Upper lobe of left lung (tissue), 6 donors: ENCODE measurements at regions not wholly inside any gene's neighbourhood (a gene's known extent, or its start where the extent isn't known, plus 50 kb on each side); places are given as distances from the start of the nearest gene placed in this dataset.
A peak's percentile ranks its signal among the peaks of the same experiment; 100 is the strongest.

Experiments used
- ATAC-seq, 2 donors: fragments of 200-7000 bp; cut with Tn5 transposase; one replicate each; pipeline ENCODE4 v1.9.1; 2022; ENCODE audit warnings: mild to moderate bottlenecking in 2 of 2, moderate library complexity in 2 of 2; ENCODE audit not compliant: low FRiP score in 2 of 2
- DNase-seq, 2 donors: peaks; one replicate each; pipeline ENCODE4 v3.0.0-alpha.2; 2019 to 2020
- H3K27ac ChIP-seq, 4 donors: fragments of 200-600 bp; sonication (generic); one replicate each; pipeline ENCODE4 v1.5.1; 2016 to 2019
- H3K27me3 ChIP-seq, 4 donors: fragments of 200-600 bp; sonication (generic); one replicate each; pipeline ENCODE4 v1.5.1; 2017 to 2019
- H3K36me3 ChIP-seq, 4 donors: fragments of 200-600 bp; sonication (generic); one replicate each; pipeline ENCODE4 v1.5.1; 2016 to 2019
- H3K4me1 ChIP-seq, 4 donors: fragments of 200-600 bp; sonication (generic); one replicate each; pipeline ENCODE4 v1.5.1; 2018 to 2019
- H3K4me3 ChIP-seq, 4 donors: fragments of 200-600 bp; sonication (generic); one replicate each; pipeline ENCODE4 v1.5.1; 2017 to 2019; ENCODE audit warnings: mild to moderate bottlenecking in 2 of 4, moderate library complexity in 1 of 4
- H3K9me3 ChIP-seq, 4 donors: fragments of 200-600 bp; sonication (generic); one replicate each; pipeline ENCODE4 v1.5.1; 2018 to 2019
- CTCF ChIP-seq, 6 experiments: fragments of 450-650 bp in 4 of 6; fragments of 200-600 bp in 2 of 6; sonication (generic) in 2 of 6; IDR thresholded peaks; one replicate each; pipeline ENCODE4 v1.5.1; 2016 to 2019; ENCODE audit warnings: antibody characterized with exemption in 6 of 6
- EP300 ChIP-seq, 4 donors: sonication (generic); formaldehyde crosslinking; IDR thresholded peaks; one replicate each; pipeline ENCODE4 v1.5.1; 2017; ENCODE audit warnings: antibody characterized with exemption in 4 of 4, control low read depth in 2 of 4
- POLR2A ChIP-seq, 4 donors: fragments of 450-650 bp; IDR thresholded peaks; one replicate each; pipeline ENCODE4 v1.5.1; 2016 to 2017; ENCODE audit warnings: antibody characterized with exemption in 4 of 4, mild to moderate bottlenecking in 2 of 4
- POLR2AphosphoS5 ChIP-seq, 2 donors: sonication (generic); formaldehyde crosslinking; IDR thresholded peaks; one replicate each; pipeline ENCODE4 v1.5.1; 2017; ENCODE audit warnings: antibody characterized with exemption in 2 of 2
- WGBS, 2 donors: methylation state at CpG; one replicate each; pipeline ENCODE4 v1.1.5; 2017 to 2018; 5-methylcytosine and 5-hydroxymethylcytosine counted together
- donor health status: DM: no; HTN: no; CAD: no; lungs with moderate emphysema.
- donor health status: DM: no; HTN: yes; CAD: no; lungs with severe emphysema.

DNA sequence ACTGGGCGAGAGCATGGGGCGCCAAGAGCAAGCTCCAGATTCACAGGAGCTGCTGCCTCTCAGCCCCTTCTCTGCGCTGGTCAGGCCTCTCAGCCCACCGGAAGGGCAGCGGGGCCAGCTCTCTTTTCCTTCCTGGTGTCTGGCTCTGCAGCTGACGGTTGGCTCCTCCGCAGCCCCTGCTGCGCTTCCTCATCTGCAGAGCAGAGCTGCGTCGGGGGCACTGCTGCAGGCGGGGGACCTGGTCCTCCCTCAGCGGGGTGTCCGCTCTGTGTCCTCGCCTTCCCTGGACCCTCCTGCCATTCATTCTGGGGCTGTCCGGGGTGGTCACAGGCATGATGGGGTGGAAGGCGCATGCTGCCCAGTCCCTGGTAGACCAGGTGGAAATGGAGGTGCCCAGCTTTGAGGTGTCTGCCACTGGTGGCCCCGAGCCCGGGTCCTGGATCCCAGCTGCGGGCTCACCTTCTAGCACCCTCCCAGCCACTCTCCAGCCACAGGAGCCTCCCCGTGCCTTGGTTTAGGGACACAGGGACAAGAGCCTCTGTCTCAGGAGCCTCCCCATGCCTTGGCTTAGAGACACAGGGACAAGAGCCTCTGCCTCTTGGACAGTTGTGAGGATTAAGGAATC is 84.8 kb downstream of the IRF8 start:
- no peak overlapping the region for H3K27ac ChIP-seq
- no peak overlapping the region for H3K4me3 ChIP-seq
- H3K27me3 ChIP-seq, result no peaks in the 10 kb centered on the region
- no peaks in the 10 kb centered on the region for H3K36me3 ChIP-seq
- WGBS, 2 donors, result 66% methylated on average over 20 of the region's 20 CpGs; no CpG with 5 or more reads in 1 of the 2 donors
- TF ChIP-seq CTCF (IDR thresholded peaks at IDR 0.05), result no peak
- H3K4me1 ChIP-seq, result peaks cover 14 to 31% (median 18%) of the 10 kb centered on the region in 4 donors
- ATAC-seq (no peak), DNase-seq (no peak)
- no peaks in the 10 kb centered on the region for H3K9me3 ChIP-seq

GRCh38 chr16:85984231-85984880 is 85.4 kb downstream of the IRF8 start:
- Histone ChIP-seq H3K27me3 (no peaks in the 10 kb centered on the region), H3K4me3 (no peak overlapping the region), H3K36me3 (no peaks in the 10 kb centered on the region), H3K27ac (no peak overlapping the region), H3K4me1 (peaks cover 14 to 27% (median 18%) of the 10 kb centered on the region in 4 donors), H3K9me3 (no peaks in the 10 kb centered on the region)
- ATAC-seq (no peak), DNase-seq (no peak)
- 67 to 68% methylated on average over 12 to 14 of the region's 14 CpGs for WGBS, 2 donors
- no peak for TF ChIP-seq POLR2A (IDR thresholded peaks at IDR 0.05)
- no peak for TF ChIP-seq CTCF (IDR thresholded peaks at IDR 0.05)
- no peak for TF ChIP-seq EP300 (IDR thresholded peaks at IDR 0.05)
- no peak for TF ChIP-seq POLR2AphosphoS5 (IDR thresholded peaks at IDR 0.05)

DNA sequence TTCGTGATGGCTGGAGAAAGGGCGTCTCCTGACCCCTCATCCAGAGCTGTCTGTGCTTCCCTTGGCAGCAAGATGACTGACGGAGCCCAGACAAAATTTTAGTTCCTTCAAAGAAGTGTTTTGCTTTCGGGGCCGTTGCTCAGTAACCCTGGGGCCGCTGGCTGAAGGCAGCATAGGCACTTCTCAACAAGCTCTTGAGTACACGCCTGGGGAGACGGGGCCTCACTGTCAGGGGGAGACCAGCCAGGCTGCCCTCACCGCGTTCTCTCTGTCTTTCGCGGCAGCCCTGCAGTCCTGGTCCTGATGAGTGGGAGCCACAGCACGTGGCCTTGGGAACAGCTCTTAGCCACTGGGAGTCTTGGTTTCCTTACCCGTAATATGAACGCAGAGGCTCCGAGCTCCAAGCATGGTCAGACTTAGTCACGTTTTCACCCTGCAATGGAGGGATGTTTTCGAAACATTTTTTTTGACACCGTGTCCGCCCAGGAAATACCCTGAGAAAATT is 86.0 kb downstream of the IRF8 start:
- TF ChIP-seq POLR2A (IDR thresholded peaks at IDR 0.05) (peak in 1 of 4 donors; percentile 41), EP300 (IDR thresholded peaks at IDR 0.05) (no peak), POLR2AphosphoS5 (IDR thresholded peaks at IDR 0.05) (no peak), CTCF (IDR thresholded peaks at IDR 0.05) (no peak)
- no peak overlapping the region for H3K4me3 ChIP-seq
- no peak overlapping the region for H3K27ac ChIP-seq
- WGBS, 2 donors, result 27 to 43% methylated on average over 15 to 20 of the region's 20 CpGs
- no peaks in the 10 kb centered on the region for H3K27me3 ChIP-seq
- no peaks in the 10 kb centered on the region for H3K9me3 ChIP-seq
- peaks cover 14 to 27% (median 18%) of the 10 kb centered on the region in 4 donors for H3K4me1 ChIP-seq
- no peaks in the 10 kb centered on the region for H3K36me3 ChIP-seq
- ATAC-seq (peak in 1 of 2 donors; percentile 47), DNase-seq (no peak)

GRCh38 chr16:85986931-85987749 is 88.2 kb downstream of the IRF8 start:
- peaks cover 14 to 27% (median 17%) of the 10 kb centered on the region in 4 donors for H3K4me1 ChIP-seq
- no peak overlapping the region for H3K27ac ChIP-seq
- no peak overlapping the region for H3K4me3 ChIP-seq
- no peaks in the 10 kb centered on the region for H3K9me3 ChIP-seq
- H3K36me3 ChIP-seq, result no peaks in the 10 kb centered on the region
- 54 to 76% methylated on average over 5 to 10 of the region's 12 CpGs for WGBS, 2 donors
- ATAC-seq (no peak), DNase-seq (no peak)
- no peaks in the 10 kb centered on the region for H3K27me3 ChIP-seq
- no peak for TF ChIP-seq POLR2AphosphoS5 (IDR thresholded peaks at IDR 0.05)
- TF ChIP-seq EP300 (IDR thresholded peaks at IDR 0.05), result no peak
- TF ChIP-seq CTCF (IDR thresholded peaks at IDR 0.05), result peak; percentile 15 to 62 (median 54)
